ENCODE measurements at regions not wholly inside any gene's neighbourhood (a gene's known extent, or its start where the extent isn't known, plus 50 kb on each side); places are given as distances from the start of the nearest gene placed in this dataset.

DNA sequence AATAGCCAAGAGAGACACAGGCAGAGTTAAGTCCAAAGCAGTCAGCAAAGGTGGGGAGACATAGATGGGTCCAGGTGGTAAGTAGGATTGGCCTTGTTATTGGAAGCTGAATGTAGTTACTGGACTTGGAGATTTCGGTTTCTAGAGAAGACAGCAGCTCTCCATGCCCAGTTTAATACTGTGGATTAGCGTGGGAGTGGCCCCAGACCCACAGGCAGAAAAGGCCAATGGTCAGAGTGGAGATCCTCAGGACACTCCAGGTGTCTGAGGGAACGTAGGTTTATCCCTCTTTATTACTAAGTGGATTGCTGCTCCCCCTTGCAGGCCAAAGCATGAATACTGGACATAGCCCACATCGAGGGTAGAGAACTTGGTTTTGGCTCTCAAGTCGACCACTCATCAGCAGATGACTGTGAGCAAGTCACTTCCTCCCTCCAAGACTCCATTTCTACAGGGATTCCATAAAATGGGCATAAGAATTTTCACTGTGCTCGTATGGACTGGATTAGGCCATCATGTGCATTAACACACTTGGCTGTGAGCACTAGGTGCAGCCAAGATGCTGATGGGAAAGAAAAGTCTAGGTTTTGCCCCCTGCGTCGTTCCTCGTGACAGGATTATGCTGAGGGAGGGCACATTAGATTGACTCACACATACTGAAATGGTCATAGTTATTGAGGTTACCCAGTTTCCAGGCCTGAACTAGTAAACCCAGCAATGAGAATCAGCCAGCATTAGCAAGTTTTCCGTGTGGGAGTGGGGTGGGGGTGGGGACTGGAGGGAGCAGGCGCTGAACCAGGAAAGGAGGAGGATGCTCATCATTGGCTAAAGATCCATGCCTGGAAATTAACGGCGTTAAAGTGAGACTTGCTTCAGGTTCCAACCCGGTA, 225.2 kb upstream of the TPRG1 start:
- no peak for DNase-seq (ENCODE audit: low spot score in 2 of 2, unreplicated experiment in 2 of 2)
- H3K4me3 Mint-ChIP-seq, result peak overlapping the region; percentile 74

DNA sequence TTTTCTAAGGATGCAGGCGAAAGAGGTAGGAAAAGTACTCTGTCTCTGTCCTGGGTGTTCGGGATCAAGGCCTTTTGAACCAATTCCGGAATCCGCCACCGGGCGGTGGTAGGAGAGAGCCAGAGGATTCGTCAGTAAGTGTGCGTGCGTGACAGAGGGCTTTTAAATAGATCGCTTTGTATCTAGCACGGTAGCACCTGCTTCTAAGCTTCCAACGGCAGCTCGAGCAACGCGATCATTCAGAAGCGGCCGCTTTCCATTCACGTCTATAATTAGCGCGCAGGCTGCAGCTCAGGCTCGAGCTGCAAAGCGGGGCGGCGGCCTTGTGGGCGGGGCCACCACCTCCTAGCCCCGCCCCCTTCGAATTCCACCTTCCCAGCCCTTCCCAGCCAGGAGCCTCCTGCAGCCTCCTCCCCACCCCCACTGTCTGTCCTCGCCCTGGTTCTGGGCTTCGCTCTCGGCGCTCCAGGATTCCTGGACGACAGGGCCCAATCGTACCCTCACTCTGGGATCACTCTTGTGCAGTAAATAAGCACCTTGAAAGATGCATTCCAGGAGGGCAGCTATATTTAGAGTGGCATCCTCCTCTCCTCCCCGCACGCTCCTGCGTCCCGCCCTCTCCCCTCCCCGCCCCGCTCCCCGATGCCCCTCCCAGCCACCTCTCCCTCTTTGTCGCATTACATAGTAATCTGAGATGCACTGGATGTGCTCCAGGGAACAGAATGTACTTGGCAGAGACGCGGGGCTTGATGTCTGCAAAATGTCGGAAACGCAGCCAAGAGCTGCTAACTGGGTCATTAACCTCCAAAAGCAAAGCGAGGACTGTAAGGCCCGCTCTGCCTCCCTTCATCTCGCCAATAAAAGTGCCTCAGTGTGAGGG, 224.1 kb upstream of the TPRG1 start:
- TF ChIP-seq, protein P1, sequence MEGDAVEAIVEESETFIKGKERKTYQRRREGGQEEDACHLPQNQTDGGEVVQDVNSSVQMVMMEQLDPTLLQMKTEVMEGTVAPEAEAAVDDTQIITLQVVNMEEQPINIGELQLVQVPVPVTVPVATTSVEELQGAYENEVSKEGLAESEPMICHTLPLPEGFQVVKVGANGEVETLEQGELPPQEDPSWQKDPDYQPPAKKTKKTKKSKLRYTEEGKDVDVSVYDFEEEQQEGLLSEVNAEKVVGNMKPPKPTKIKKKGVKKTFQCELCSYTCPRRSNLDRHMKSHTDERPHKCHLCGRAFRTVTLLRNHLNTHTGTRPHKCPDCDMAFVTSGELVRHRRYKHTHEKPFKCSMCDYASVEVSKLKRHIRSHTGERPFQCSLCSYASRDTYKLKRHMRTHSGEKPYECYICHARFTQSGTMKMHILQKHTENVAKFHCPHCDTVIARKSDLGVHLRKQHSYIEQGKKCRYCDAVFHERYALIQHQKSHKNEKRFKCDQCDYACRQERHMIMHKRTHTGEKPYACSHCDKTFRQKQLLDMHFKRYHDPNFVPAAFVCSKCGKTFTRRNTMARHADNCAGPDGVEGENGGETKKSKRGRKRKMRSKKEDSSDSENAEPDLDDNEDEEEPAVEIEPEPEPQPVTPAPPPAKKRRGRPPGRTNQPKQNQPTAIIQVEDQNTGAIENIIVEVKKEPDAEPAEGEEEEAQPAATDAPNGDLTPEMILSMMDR (IDR thresholded peaks at IDR 0.05; ENCODE audit: unreplicated experiment), result no peak
- H3K4me1 Mint-ChIP-seq, result peaks cover 10% of the 10 kb centered on the region
- H3K36me3 Mint-ChIP-seq, result no peaks in the 10 kb centered on the region
- peak overlapping the region; percentile 86 for H3K27ac Mint-ChIP-seq
- peak overlapping the region; percentile 74 for H3K4me3 Mint-ChIP-seq
- H3K27me3 Mint-ChIP-seq (ENCODE audit: low read depth), result no peaks in the 10 kb centered on the region
- H3K9me3 Mint-ChIP-seq, result no peaks in the 10 kb centered on the region
- peak; percentile 65 to 82 for DNase-seq (ENCODE audit: low spot score in 2 of 2, unreplicated experiment in 2 of 2)

More for the DNA sequence above, 225.2 kb upstream of the TPRG1 start:
- TF ChIP-seq, protein P1 (IDR thresholded peaks at IDR 0.05; ENCODE audit: unreplicated experiment), result no peak
- Mint-ChIP-seq H3K36me3 (no peaks in the 10 kb centered on the region), H3K4me1 (peaks cover 11% of the 10 kb centered on the region), H3K27ac (no peak overlapping the region), H3K27me3 (ENCODE audit: low read depth) (no peaks in the 10 kb centered on the region), H3K9me3 (no peaks in the 10 kb centered on the region)

GRCh38 chr3:188948281-188948996, 223.3 kb upstream of the TPRG1 start:
- no peaks in the 10 kb centered on the region for H3K36me3 Mint-ChIP-seq
- H3K27ac Mint-ChIP-seq, result peak overlapping the region; percentile 86
- peaks cover 9% of the 10 kb centered on the region for H3K4me1 Mint-ChIP-seq
- H3K4me3 Mint-ChIP-seq, result peak overlapping the region; percentile 74
- no peak for DNase-seq (ENCODE audit: low spot score in 2 of 2, unreplicated experiment in 2 of 2)
- H3K27me3 Mint-ChIP-seq (ENCODE audit: low read depth), result no peaks in the 10 kb centered on the region
- no peaks in the 10 kb centered on the region for H3K9me3 Mint-ChIP-seq
- TF ChIP-seq, protein P1 (IDR thresholded peaks at IDR 0.05; ENCODE audit: unreplicated experiment), result no peak

GRCh38 chr3:188948997-188949389, 222.8 kb upstream of the TPRG1 start:
- TF ChIP-seq, protein P1 (IDR thresholded peaks at IDR 0.05; ENCODE audit: unreplicated experiment), result no peak
- Mint-ChIP-seq H3K27me3 (ENCODE audit: low read depth) (no peaks in the 10 kb centered on the region), H3K4me1 (peaks cover 9% of the 10 kb centered on the region), H3K9me3 (no peaks in the 10 kb centered on the region), H3K4me3 (peak overlapping the region; percentile 74), H3K27ac (peak overlapping the region; percentile 82), H3K36me3 (no peaks in the 10 kb centered on the region)
- DNase-seq (ENCODE audit: low spot score in 2 of 2, unreplicated experiment in 2 of 2), result no peak

GRCh38 chr3:188949456-188949855, 222.3 kb upstream of the TPRG1 start:
- H3K36me3 Mint-ChIP-seq, result no peaks in the 10 kb centered on the region
- no peak overlapping the region for H3K4me3 Mint-ChIP-seq
- no peaks in the 10 kb centered on the region for H3K9me3 Mint-ChIP-seq
- no peak overlapping the region for H3K27ac Mint-ChIP-seq
- no peaks in the 10 kb centered on the region for H3K27me3 Mint-ChIP-seq (ENCODE audit: low read depth)
- H3K4me1 Mint-ChIP-seq, result peaks cover 9% of the 10 kb centered on the region
- TF ChIP-seq, protein P1 (IDR thresholded peaks at IDR 0.05; ENCODE audit: unreplicated experiment), result no peak
- DNase-seq (ENCODE audit: low spot score in 2 of 2, unreplicated experiment in 2 of 2), result no peak
